H9 (cell line): ENCODE measurements at regions not wholly inside any gene's neighbourhood (a gene's known extent, or its start where the extent isn't known, plus 50 kb on each side); places are given as distances from the start of the nearest gene placed in this dataset.

Experiments used
- DNase-seq: peaks from one replicate; pipeline ENCODE4 v3.0.0-alpha.2; 2017
- H2AFZ ChIP-seq: one replicate; pipeline ENCODE4 v1.6.1; 2013; ENCODE audit warnings: mild to moderate bottlenecking, low read length, control low read depth, moderate library complexity
- H2AK5ac ChIP-seq: 2 replicates; pipeline ENCODE4 v1.6.1; 2013; ENCODE audit warnings: low read length, control low read depth, mixed read lengths; ENCODE audit not compliant: insufficient read length
- H2BK120ac ChIP-seq: one replicate; pipeline ENCODE4 v1.6.1; 2013; ENCODE audit warnings: low read depth, mild to moderate bottlenecking, low read length, control low read depth, inconsistent platforms; ENCODE audit not compliant: poor library complexity, severe bottlenecking
- H2BK12ac ChIP-seq: 2 replicates; pipeline ENCODE4 v1.6.1; 2013; ENCODE audit warnings: low read length, control low read depth, mixed read lengths, low read depth; ENCODE audit not compliant: insufficient read length
- H2BK15ac ChIP-seq: 2 replicates; pipeline ENCODE4 v1.6.1; 2013; ENCODE audit warnings: low read depth, low read length, control low read depth
- H2BK20ac ChIP-seq: one replicate; pipeline ENCODE4 v1.6.1; 2013; ENCODE audit warnings: low read depth, mild to moderate bottlenecking, low read length, control low read depth, inconsistent platforms; ENCODE audit not compliant: poor library complexity, severe bottlenecking
- H2BK5ac ChIP-seq: 2 replicates; pipeline ENCODE4 v1.6.1; 2013; ENCODE audit warnings: low read length, control low read depth, mixed read lengths; ENCODE audit not compliant: insufficient read length
- H3K14ac ChIP-seq: 2 replicates; pipeline ENCODE4 v1.6.1; 2013; ENCODE audit warnings: low read length, control low read depth; ENCODE audit not compliant: insufficient read depth
- H3K18ac ChIP-seq: 2 replicates; pipeline ENCODE4 v1.6.1; 2013; ENCODE audit warnings: low read depth, mild to moderate bottlenecking, mixed read lengths, low read length, control low read depth; ENCODE audit not compliant: insufficient read length
- H3K23ac ChIP-seq: 2 replicates; pipeline ENCODE4 v1.6.1; 2013; ENCODE audit warnings: low read length, control low read depth, mixed read lengths, low read depth; ENCODE audit not compliant: insufficient read length
- H3K23me2 ChIP-seq: 2 replicates; pipeline ENCODE4 v1.6.1; 2013; ENCODE audit warnings: low read depth, mild to moderate bottlenecking, mixed read lengths, low read length, control low read depth; ENCODE audit not compliant: insufficient read length, poor library complexity, severe bottlenecking
- H3K27ac ChIP-seq: 2 replicates; pipeline ENCODE4 v1.5.1; 2013; ENCODE audit warnings: low read length, control low read depth, mixed read lengths, low read depth; ENCODE audit not compliant: insufficient read length
- H3K27me3 ChIP-seq: 2 replicates; pipeline ENCODE4 v1.6.1; 2013; ENCODE audit warnings: low read length, control low read depth, inconsistent platforms; ENCODE audit not compliant: insufficient read depth
- H3K4ac ChIP-seq: 2 replicates; pipeline ENCODE4 v1.6.1; 2013; ENCODE audit warnings: low read depth, mild to moderate bottlenecking, control low read depth, inconsistent platforms, low read length, moderate library complexity
- H3K4me1 ChIP-seq: 2 replicates; pipeline ENCODE4 v1.6.1; 2013; ENCODE audit warnings: low read length, control low read depth, inconsistent platforms; ENCODE audit not compliant: insufficient read depth
- H3K4me2 ChIP-seq: 2 replicates; pipeline ENCODE4 v1.6.1; 2013; ENCODE audit warnings: low read length, control low read depth, mixed read lengths; ENCODE audit not compliant: insufficient read length, insufficient read depth
- H3K56ac ChIP-seq: 2 replicates; pipeline ENCODE4 v1.6.1; 2013; ENCODE audit warnings: low read depth, mild to moderate bottlenecking, mixed read lengths, low read length, control low read depth; ENCODE audit not compliant: insufficient read length
- H3K79me1 ChIP-seq: 2 replicates; pipeline ENCODE4 v1.6.1; 2013; ENCODE audit warnings: low read depth, mild to moderate bottlenecking, moderate library complexity, low read length, control low read depth, inconsistent platforms; ENCODE audit not compliant: insufficient read depth, poor library complexity, severe bottlenecking
- H3K79me2 ChIP-seq: 2 replicates; pipeline ENCODE4 v1.6.1; 2013; ENCODE audit warnings: low read length, control low read depth, inconsistent platforms; ENCODE audit not compliant: insufficient read depth
- H3K9ac ChIP-seq: 2 replicates; pipeline ENCODE4 v1.6.1; 2013; ENCODE audit warnings: low read length, control low read depth, mixed read lengths; ENCODE audit not compliant: insufficient read length; ENCODE audit errors: extremely low read depth
- H3K9me3 ChIP-seq: one replicate; pipeline ENCODE4 v1.6.1; 2013; ENCODE audit warnings: low read depth, low read length, inconsistent platforms; ENCODE audit not compliant: control insufficient read depth
- H3T11ph ChIP-seq: one replicate; pipeline ENCODE4 v1.6.1; 2013; ENCODE audit warnings: mild to moderate bottlenecking, low read length, control low read depth, inconsistent platforms
- H4K20me1 ChIP-seq: one replicate; pipeline ENCODE4 v1.6.1; 2013; ENCODE audit not compliant: control insufficient read depth, insufficient read length, insufficient read depth
- H4K5ac ChIP-seq: 2 replicates; pipeline ENCODE4 v1.6.1; 2013; ENCODE audit warnings: low read depth, mild to moderate bottlenecking, mixed read lengths, low read length, control low read depth; ENCODE audit not compliant: insufficient read length
- H4K8ac ChIP-seq: replicated peaks from 2 replicates; pipeline ENCODE4 v1.6.1; 2013; ENCODE audit warnings: low read length, control low read depth, mixed read lengths, low read depth; ENCODE audit not compliant: insufficient read length
- H4K91ac ChIP-seq: 2 replicates; pipeline ENCODE4 v1.6.1; 2013; ENCODE audit warnings: low read depth, mild to moderate bottlenecking, moderate library complexity, mixed read lengths, low read length, control low read depth; ENCODE audit not compliant: insufficient read length
- H3K27ac Mint-ChIP-seq, 3 experiments: 2 replicates in 2 of 3; 3 replicates in 1 of 3; pipeline ENCODE4 v1.8.0; 2020 to 2021; ENCODE audit warnings: mixed read lengths in 3 of 3, mild to moderate bottlenecking in 1 of 3, moderate library complexity in 1 of 3
- H3K27me3 Mint-ChIP-seq: 2 replicates; pipeline ENCODE4 v1.8.0; 2021; ENCODE audit warnings: low read depth, mild to moderate bottlenecking, moderate library complexity, mixed read lengths
- H3K36me3 Mint-ChIP-seq, 3 experiments: 2 replicates in 2 of 3; 3 replicates in 1 of 3; pipeline ENCODE4 v1.8.0; 2020 to 2021; ENCODE audit warnings: low read depth in 3 of 3, mixed read lengths in 3 of 3; ENCODE audit not compliant: insufficient read depth in 1 of 3
- H3K4me1 Mint-ChIP-seq, 2 experiments: 2 replicates each; pipeline ENCODE4 v1.8.0; 2020; ENCODE audit warnings: mixed read lengths in 2 of 2
- H3K4me3 Mint-ChIP-seq, 2 experiments: 2 replicates in 1 of 2; 3 replicates in 1 of 2; pipeline ENCODE4 v1.8.0; 2020 to 2021; ENCODE audit warnings: mild to moderate bottlenecking in 2 of 2, mixed read lengths in 2 of 2, moderate library complexity in 1 of 2
- H3K9me3 Mint-ChIP-seq, 2 experiments: 2 replicates in 1 of 2; 3 replicates in 1 of 2; pipeline ENCODE4 v1.8.0; 2020; ENCODE audit warnings: mild to moderate bottlenecking in 2 of 2, mixed read lengths in 2 of 2, moderate library complexity in 1 of 2
- CTCF ChIP-seq: fragments of 200-600 bp; sonication (generic); conservative IDR thresholded peaks from 3 replicates; pipeline ENCODE4 v1.8.0; 2021; ENCODE audit warnings: antibody characterized with exemption, mild to moderate bottlenecking
- WGBS: extraction: QIAGEN DNeasy Blood & Tissue Kit; methylation state at CpG from one replicate; pipeline ENCODE4 v1.1.7; 2013; ENCODE audit warnings: missing lambda C conversion rate, low lambda C conversion rate, mixed read lengths; ENCODE audit not compliant: insufficient read length; ENCODE audit errors: extremely low coverage; 5-methylcytosine and 5-hydroxymethylcytosine counted together

- Mint-ChIP-seq H3K27ac (no peak overlapping the region), H3K9me3 (no peaks in the 10 kb centered on the region), H3K36me3 (no peaks in the 10 kb centered on the region; a peak in 1 of 7 replicates), H3K4me3 (no peak overlapping the region), H3K27me3 (peaks cover 60% of the 10 kb centered on the region), H3K4me1 (peaks cover 4 to 10% of the 10 kb centered on the region in 2 experiments; a peak in 2 of 4 replicates)
- Histone ChIP-seq H2BK120ac (no peak overlapping the region), H2BK20ac (no peak overlapping the region), H3K9me3 (no peaks in the 10 kb centered on the region), H2BK15ac (no peak overlapping the region), H4K91ac (no peak overlapping the region), H3T11ph (no peak overlapping the region), H3K27ac (no peak overlapping the region), H4K20me1 (no peaks in the 10 kb centered on the region), H4K8ac (no peak overlapping the region), H2AFZ (no peak overlapping the region), H3K79me1 (no peaks in the 10 kb centered on the region), H2BK12ac (no peak overlapping the region), H3K56ac (no peak overlapping the region), H3K4me2 (no peak overlapping the region), H4K5ac (no peak overlapping the region), H3K4me1 (no peaks in the 10 kb centered on the region), H3K9ac (no peak overlapping the region), H3K79me2 (no peaks in the 10 kb centered on the region), H3K27me3 (no peaks in the 10 kb centered on the region), H3K14ac (no peak overlapping the region), H3K18ac (no peak overlapping the region), H3K4ac (no peak overlapping the region), H2BK5ac (no peak overlapping the region), H3K23ac (no peak overlapping the region), H2AK5ac (no peak overlapping the region), H3K23me2 (no peaks in the 10 kb centered on the region)
- WGBS: no CpG with 5 or more reads among the region's 3 CpGs
- DNase-seq: no peak
- no peak for TF ChIP-seq CTCF
These were observed 200.7 kb upstream of the ZMIZ1 start for GRCh38 chr10:78868048-78868447.
